ENCODE measurements at regions not wholly inside any gene's neighbourhood (a gene's known extent, or its start where the extent isn't known, plus 50 kb on each side); places are given as distances from the start of the nearest gene placed in this dataset.
"Not testable (repeated sequence)": the region's sequence is repeated elsewhere in the genome, so short reads cannot be mapped to it uniquely, and the experiment has no call there.

- DNase-seq (ENCODE audit: low read depth in 2 of 2); H3K4me3 ChIP-seq (replicated peaks in 1 of 2; ENCODE audit: low read depth in 2 of 2, low read length in 2 of 2): not testable (repeated sequence)
These were observed 1336.5 kb downstream of the SPATA31A7 start for GRCh38 chr9:62526306-62526705.

GRCh38 chr9:62532162-62532776 lies 1342.4 kb downstream of the SPATA31A7 start:
- H3K4me3 ChIP-seq (replicated peaks in 1 of 2; ENCODE audit: low read depth in 2 of 2, low read length in 2 of 2) = peak overlapping the region in 1 of 2 donors; percentile 33
- DNase-seq (ENCODE audit: low read depth in 2 of 2) = not testable (repeated sequence)

DNA sequence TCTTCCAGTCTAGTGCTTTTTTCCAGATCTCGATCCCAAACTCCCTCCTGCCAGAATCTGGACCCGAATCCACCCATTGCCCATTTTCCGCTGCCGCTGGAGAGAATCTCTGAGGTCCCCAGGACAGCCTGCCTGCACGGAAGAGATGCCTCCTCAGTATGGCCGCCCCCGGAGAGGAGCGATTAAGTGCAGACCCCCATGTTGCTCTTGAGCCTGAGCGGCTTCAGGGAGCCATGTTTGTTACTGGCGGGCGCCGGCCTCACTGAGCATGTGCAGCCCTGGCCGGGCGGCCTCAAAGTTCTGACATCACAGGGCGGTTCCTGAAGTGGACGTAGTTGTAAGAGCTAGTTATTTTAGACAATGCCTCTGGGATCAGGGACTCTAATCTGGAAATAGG lies 1342.9 kb downstream of the SPATA31A7 start:
- not testable (repeated sequence) for DNase-seq (ENCODE audit: low read depth in 2 of 2)
- H3K4me3 ChIP-seq (replicated peaks in 1 of 2; ENCODE audit: low read depth in 2 of 2, low read length in 2 of 2) = peak overlapping the region in 1 of 2 donors; percentile 40

- H3K4me3 ChIP-seq (replicated peaks in 1 of 2; ENCODE audit: low read depth in 2 of 2, low read length in 2 of 2); DNase-seq (ENCODE audit: low read depth in 2 of 2): not testable (repeated sequence)
These were observed 1360.7 kb downstream of the SPATA31A7 start for GRCh38 chr9:62550539-62550938.

DNA sequence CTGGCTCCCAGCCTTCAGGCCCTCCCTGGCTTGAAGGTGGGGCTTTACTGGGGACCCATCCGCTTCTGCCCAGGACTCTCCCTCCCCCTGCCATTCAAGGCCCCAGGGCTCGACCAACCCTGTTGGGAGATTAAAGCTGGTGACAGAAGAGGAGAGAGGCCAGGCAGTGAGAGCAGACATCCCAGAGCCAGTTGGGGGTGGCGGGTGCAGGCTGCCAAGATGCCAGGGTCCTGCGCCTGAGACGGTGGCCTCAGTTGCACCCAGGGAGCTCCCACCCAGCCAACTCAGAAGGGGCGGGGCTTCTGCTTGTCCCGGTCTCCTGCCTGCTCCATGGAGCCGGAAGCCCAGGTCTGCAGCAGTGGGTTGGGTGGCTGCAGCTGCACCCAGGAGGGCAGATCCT lies 1370.8 kb downstream of the SPATA31A7 start:
- DNase-seq (ENCODE audit: low read depth in 2 of 2); H3K4me3 ChIP-seq (replicated peaks in 1 of 2; ENCODE audit: low read depth in 2 of 2, low read length in 2 of 2): not testable (repeated sequence)

DNA sequence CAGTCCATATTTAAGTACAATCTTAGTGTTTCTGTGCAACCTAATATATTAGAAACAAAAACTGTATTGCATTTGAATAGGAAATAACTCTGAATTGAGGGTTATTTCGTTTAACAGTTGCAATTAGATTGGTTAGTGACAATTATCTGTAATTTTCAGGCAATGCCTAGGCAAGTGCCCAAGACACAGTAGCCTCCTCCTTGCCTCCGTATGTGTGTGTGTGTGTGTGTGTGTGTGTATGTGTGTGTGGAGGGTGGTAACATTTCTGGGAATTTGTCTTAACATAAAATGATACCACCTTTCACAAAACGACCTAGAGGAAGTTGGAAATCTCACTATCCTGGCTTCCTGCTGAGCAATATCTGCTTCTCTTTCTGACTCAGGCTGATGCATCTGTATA lies 1375.3 kb downstream of the SPATA31A7 start:
- DNase-seq (ENCODE audit: low read depth in 2 of 2); H3K4me3 ChIP-seq (replicated peaks in 1 of 2; ENCODE audit: low read depth in 2 of 2, low read length in 2 of 2): not testable (repeated sequence)

DNA sequence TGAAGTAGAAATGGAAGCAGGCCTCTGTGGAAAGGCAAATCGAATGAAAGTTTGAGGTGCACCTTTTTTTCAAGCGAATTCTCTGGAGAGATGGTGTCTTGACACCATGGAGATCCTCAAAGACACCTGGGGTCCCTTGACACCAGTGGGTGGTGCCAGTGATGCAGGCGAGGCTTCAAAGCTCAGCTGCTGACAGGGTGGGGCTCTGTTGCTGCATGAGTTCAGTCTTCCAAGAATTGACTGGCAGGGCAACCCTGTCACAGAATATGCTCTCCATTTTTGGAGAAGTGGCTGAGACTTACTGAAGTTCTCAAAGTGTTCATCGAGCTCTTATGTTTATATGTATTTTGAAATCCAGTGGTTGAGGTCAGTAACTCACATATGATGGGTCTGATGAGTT lies 1376.6 kb downstream of the SPATA31A7 start:
- not testable (repeated sequence) for DNase-seq (ENCODE audit: low read depth in 2 of 2)

GRCh38 chr9:62597128-62597527 lies 1407.3 kb downstream of the SPATA31A7 start:
- H3K4me3 ChIP-seq (replicated peaks in 1 of 2; ENCODE audit: low read depth in 2 of 2, low read length in 2 of 2); DNase-seq (ENCODE audit: low read depth in 2 of 2): not testable (repeated sequence)

More for the DNA sequence above, 1376.6 kb downstream of the SPATA31A7 start:
- not testable (repeated sequence) for H3K4me3 ChIP-seq (replicated peaks in 1 of 2; ENCODE audit: low read depth in 2 of 2, low read length in 2 of 2)

All from cardiac fibroblast (primary cell).